Mesodermal cell (in vitro differentiated cells): ENCODE measurements at regions not wholly inside any gene's neighbourhood (a gene's known extent, or its start where the extent isn't known, plus 50 kb on each side); places are given as distances from the start of the nearest gene placed in this dataset.

Experiments used
- H3K27ac ChIP-seq: 2 replicates; pipeline ENCODE4 v1.7.0; 2013; ENCODE audit warnings: mild to moderate bottlenecking, low read depth, low read length, moderate library complexity; ENCODE audit not compliant: severe bottlenecking
- H3K36me3 ChIP-seq: 2 replicates; pipeline ENCODE4 v1.7.1; 2013; ENCODE audit warnings: mild to moderate bottlenecking, low read length, moderate library complexity; ENCODE audit not compliant: control insufficient read depth, insufficient read depth
- H3K4me1 ChIP-seq: one replicate; pipeline ENCODE4 v1.7.1; 2013; ENCODE audit warnings: mild to moderate bottlenecking, low read length; ENCODE audit not compliant: insufficient read depth, control insufficient read depth, poor library complexity, severe bottlenecking
- H3K4me3 ChIP-seq: 2 replicates; pipeline ENCODE4 v1.7.0; 2013; ENCODE audit warnings: low read length, control low read depth, mild to moderate bottlenecking; ENCODE audit not compliant: insufficient read depth, poor library complexity, severe bottlenecking; ENCODE audit errors: extremely low read depth
- H3K9me3 ChIP-seq: 2 replicates; pipeline ENCODE4 v1.7.1; 2013; ENCODE audit warnings: mild to moderate bottlenecking, low read length, moderate library complexity; ENCODE audit not compliant: control insufficient read depth
- WGBS, 2 experiments: methylation state at CpG; one replicate each; pipeline ENCODE4 v1.1.5; 2013; ENCODE audit warnings: missing lambda C conversion rate in 2 of 2; ENCODE audit not compliant: insufficient coverage in 2 of 2; 5-methylcytosine and 5-hydroxymethylcytosine counted together

DNA sequence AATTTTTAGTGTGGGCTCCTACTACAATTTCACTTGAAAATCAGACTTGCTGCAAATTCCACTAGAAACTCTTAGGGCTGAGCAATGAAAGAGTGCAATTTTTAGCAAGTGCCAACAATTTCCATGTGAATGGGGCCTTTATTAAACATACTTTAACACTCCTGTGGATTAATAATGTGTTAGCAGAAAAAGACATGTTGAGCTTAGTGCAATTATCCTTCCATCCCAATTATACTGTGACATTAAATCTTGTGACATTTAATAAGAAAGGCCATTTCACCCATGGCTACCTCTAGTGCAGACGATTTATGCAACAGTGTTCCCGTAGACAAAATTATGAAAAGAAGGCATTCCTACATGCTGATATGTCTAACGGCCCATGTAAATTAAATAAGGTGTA lies 639.7 kb downstream of the STK39 start:
- WGBS, 2 experiments: 100% methylated on average over 2 of the region's 3 CpGs; no CpG with 5 or more reads in 1 of the 2 experiments
- no peak overlapping the region for H3K27ac ChIP-seq
- no peak overlapping the region for H3K4me3 ChIP-seq
- H3K4me1 ChIP-seq: no peaks in the 10 kb centered on the region
- no peaks in the 10 kb centered on the region for H3K36me3 ChIP-seq
- H3K9me3 ChIP-seq: no peaks in the 10 kb centered on the region

DNA sequence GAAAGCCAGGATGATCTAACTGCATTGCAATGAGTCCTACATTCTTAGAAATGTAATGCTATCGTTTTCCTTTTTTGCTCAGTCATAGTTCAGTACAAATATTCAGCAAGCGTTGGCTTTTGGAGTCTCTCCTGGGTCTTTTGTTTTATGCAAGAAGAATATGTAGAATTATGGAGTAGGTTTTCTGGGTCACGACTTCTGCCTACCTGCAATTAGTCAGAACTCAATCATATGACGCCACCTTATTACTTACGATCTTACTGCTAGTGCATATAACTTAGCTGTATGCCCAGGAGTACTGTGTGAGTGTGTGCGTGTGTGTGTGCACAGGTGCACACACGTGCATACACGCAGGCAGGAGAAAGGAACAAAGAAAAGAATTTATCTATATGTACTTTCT lies 640.2 kb downstream of the STK39 start:
- no peaks in the 10 kb centered on the region for H3K9me3 ChIP-seq
- no peak overlapping the region for H3K4me3 ChIP-seq
- 90% methylated on average over 2 of the region's 8 CpGs; no CpG with 5 or more reads in 1 of the 2 experiments for WGBS, 2 experiments
- no peaks in the 10 kb centered on the region for H3K36me3 ChIP-seq
- no peak overlapping the region for H3K27ac ChIP-seq
- no peaks in the 10 kb centered on the region for H3K4me1 ChIP-seq

DNA sequence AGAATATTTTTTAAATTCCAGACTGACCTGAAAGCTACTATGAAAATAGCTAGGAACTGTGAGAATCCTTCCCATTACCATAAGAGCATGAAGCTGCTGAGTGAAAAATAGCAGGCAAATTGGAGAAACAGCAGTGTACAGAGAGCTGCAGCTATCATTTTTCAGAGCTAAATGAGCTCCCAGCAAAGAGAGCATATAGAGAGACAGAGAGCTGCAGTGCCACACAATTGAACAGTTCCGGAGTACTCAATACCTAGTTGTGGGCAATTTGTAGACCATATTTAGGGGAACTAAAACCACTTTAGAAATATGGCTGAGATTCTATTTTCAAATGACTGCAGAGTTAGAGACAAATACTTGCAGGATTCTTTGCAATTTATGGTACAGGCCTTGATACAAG lies 645.3 kb downstream of the STK39 start:
- WGBS, 2 experiments: 83 to 92% methylated on average over 1 of the region's 1 CpG
- no peaks in the 10 kb centered on the region for H3K4me1 ChIP-seq
- no peak overlapping the region for H3K4me3 ChIP-seq
- no peak overlapping the region for H3K27ac ChIP-seq
- H3K36me3 ChIP-seq: no peaks in the 10 kb centered on the region
- H3K9me3 ChIP-seq: no peaks in the 10 kb centered on the region

DNA sequence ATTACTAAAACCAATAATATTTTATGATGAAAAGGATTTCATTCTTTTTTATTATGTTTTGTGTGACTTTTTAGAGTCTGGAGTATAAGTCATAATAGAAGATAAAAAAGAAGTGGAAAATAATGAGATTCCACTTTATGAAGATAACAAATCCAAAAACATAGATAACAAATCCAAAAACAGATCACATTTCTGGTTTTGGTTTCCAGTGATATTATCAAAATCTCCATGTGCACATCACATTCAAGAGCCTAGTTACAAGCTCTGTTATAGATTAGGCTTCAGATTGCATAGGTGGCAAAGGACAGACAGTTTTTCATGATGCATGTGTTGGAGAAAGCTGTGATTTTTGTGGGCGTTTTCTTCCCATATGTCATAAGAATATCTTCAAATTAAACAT lies 648.2 kb downstream of the STK39 start:
- no peaks in the 10 kb centered on the region for H3K9me3 ChIP-seq
- H3K4me3 ChIP-seq: no peak overlapping the region
- H3K36me3 ChIP-seq: no peaks in the 10 kb centered on the region
- no CpG with 5 or more reads among the region's 1 CpG for WGBS, 2 experiments
- no peak overlapping the region for H3K27ac ChIP-seq
- H3K4me1 ChIP-seq: no peaks in the 10 kb centered on the region

DNA sequence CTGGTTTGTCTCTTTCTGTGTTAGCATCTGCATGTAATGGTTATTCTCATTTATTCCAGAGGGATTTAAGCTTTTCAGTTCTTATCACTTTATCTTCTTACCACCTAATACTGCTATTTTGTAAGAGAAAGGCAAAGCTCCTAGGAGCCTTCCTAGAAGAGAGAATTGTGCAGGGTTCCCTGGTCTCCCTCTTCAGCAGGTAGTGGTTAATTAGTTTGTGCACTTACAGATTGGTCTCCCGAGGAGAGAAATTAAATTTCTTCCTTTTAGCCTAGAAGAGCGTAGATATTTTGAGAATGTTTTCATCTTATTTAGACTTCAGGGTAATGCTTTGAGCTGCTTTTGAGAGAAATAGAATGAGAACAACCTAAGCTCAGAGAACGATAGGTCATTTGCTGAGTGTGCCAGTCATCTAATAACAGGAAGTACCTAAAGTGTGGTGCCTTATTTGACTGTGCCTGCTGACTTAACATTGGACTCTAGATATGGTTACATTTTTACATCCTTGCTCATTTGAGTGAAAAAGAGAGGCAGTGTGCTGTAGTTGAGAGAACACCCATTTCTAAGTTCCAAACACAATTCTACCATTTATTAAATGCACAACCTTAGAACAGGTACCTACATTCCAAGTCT lies 651.4 kb downstream of the STK39 start:
- H3K4me3 ChIP-seq: no peak overlapping the region
- H3K4me1 ChIP-seq: no peaks in the 10 kb centered on the region
- no peak overlapping the region for H3K27ac ChIP-seq
- H3K9me3 ChIP-seq: no peaks in the 10 kb centered on the region
- no peaks in the 10 kb centered on the region for H3K36me3 ChIP-seq
- 60 to 90% methylated on average over 1 to 2 of the region's 3 CpGs for WGBS, 2 experiments

DNA sequence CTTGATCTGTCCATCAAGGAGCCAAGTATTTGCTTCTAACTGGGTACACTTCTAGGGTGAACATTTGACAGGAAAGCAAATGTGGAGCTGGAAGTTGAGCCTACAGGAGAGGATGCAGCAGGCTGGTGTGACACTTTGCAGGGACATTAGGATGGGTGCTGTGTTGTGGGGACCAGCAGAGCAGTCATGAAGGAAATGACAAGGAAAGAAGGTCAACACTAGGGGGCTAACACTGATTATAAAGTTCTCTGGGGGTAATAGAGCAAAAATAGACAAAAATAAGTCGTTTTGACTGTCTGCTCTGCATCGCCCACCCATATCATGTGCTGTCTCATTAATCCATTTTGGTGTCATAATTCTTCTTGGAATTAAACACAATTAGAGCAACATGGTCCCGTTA lies 652.4 kb downstream of the STK39 start:
- H3K4me1 ChIP-seq: no peaks in the 10 kb centered on the region
- no peaks in the 10 kb centered on the region for H3K9me3 ChIP-seq
- no peaks in the 10 kb centered on the region for H3K36me3 ChIP-seq
- no peak overlapping the region for H3K27ac ChIP-seq
- no peak overlapping the region for H3K4me3 ChIP-seq
- 86 to 100% methylated on average over 2 of the region's 3 CpGs for WGBS, 2 experiments

DNA sequence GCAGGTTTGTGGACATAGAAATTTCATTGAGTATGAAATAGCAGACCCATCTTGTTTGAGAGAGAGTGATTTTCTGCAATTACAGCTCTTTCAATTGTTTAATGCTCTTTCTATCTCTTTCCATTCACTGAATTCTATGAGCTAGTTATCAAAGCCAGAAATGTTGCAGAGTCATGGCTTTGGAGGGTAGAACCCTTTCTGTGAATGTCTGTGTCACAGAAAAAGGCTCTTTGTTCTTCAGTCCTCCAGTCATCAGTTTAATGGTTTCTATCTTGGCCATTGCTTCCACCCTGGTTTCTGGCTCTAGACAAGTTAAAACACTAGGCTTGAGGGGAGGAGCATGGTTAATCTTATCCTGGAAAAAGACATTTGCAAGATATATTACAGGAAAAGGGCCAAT lies 655.0 kb downstream of the STK39 start:
- Histone ChIP-seq H3K36me3 (no peaks in the 10 kb centered on the region), H3K4me1 (no peaks in the 10 kb centered on the region), H3K27ac (peak overlapping the region; percentile 12)

DNA sequence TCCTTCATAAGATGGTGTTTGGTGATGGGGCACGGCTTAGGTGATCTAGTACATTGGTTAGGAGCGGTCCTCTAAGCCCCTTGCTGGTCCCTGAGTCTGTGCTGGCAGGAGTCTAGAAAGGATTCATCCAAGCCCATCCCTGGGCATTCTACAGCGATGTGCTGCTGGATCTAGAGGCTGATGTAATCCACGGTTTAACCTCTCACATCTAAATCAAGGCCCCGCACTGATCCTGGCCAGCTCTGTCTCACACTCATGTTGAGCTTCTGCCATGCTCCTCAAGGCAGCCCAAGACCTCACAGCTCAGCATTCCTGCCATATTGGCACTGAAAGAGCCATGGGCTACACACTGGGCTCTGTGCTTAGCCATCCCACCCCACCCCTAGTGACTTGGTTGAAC lies 664.8 kb downstream of the STK39 start:
- Histone ChIP-seq H3K4me3 (no peak overlapping the region), H3K9me3 (no peaks in the 10 kb centered on the region), H3K27ac (peak overlapping the region; percentile 36), H3K4me1 (peaks cover 10% of the 10 kb centered on the region), H3K36me3 (no peaks in the 10 kb centered on the region)
- 90 to 93% methylated on average over 3 of the region's 5 CpGs for WGBS, 2 experiments

More for the DNA sequence above, 655.0 kb downstream of the STK39 start:
- H3K4me3 ChIP-seq: no peak overlapping the region
- H3K9me3 ChIP-seq: no peaks in the 10 kb centered on the region

DNA sequence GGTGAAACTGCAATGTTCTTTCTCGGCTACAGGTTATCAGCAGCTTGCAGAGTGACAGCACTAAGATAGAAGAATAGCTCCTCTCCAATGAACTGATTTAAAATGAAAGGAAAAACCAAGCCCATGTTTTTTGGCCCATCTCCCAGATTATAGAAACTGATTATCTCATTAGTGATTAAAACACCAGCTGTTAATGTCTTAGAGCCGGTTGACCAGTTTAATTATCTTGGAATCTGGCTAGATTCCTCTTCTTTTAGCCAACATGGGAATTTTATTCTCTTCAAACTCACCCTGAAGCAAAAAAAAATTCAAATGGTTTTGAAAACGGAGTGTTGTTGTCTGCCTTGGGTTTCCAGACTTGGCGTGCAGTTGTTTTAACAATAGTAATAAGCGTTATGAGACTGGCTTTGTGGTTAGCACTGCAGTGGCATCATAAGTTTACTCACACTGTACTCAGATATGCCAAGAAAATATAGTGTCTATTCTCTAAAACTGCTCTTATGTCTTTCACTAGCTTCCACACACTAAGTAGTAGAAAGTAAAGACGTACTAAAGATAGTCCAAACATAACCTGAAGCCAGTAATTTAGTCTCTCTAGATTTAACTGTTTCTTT lies 665.3 kb downstream of the STK39 start:
- Histone ChIP-seq H3K9me3 (no peaks in the 10 kb centered on the region), H3K4me3 (no peak overlapping the region), H3K36me3 (no peaks in the 10 kb centered on the region), H3K27ac (no peak overlapping the region), H3K4me1 (peaks cover 10% of the 10 kb centered on the region)
- 86 to 100% methylated on average over 1 to 2 of the region's 6 CpGs for WGBS, 2 experiments

DNA sequence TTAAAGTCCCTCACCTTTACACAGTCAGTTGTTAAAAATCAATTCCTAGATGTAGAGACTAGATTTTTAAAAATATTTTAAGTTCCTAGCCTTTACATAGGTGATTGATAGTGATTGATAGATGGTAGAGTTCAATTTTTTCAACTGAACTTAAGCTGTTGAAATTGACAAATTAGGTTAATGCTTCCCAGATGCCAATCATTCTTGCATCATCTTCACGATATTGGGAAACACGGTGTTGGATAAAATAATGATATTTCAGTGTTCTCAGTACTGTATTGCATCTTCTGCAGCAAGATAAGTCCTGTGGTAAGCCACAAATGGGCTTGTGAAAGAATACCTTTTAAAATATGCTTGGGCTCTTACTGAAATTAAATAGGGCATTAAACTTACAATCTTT lies 667.6 kb downstream of the STK39 start:
- 90 to 100% methylated on average over 2 of the region's 2 CpGs for WGBS, 2 experiments
- Histone ChIP-seq H3K4me3 (no peak overlapping the region), H3K9me3 (no peaks in the 10 kb centered on the region), H3K27ac (no peak overlapping the region), H3K36me3 (no peaks in the 10 kb centered on the region), H3K4me1 (peaks cover 10% of the 10 kb centered on the region)

DNA sequence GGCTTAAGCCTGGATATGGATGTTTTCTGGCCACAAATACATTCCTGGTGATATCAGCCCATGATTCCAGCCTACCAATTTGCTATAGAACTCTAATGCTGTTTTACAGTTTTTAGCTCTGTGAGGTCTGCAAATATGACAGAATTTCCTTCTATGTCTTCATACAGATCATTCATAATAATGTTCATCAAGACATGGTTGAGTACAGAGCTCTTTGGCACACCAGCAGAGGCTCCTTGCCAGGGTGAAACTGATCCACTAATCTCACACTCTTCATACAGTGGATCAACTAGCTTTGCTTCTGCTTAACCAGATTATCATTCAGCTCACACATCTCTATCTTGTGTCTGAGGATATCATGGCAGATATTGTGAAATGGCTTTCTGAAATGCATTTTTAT lies 672.1 kb downstream of the STK39 start:
- H3K4me3 ChIP-seq: no peak overlapping the region
- no peak overlapping the region for H3K27ac ChIP-seq
- H3K36me3 ChIP-seq: no peaks in the 10 kb centered on the region
- H3K9me3 ChIP-seq: no peaks in the 10 kb centered on the region
- H3K4me1 ChIP-seq: no peaks in the 10 kb centered on the region
